Mesenteric fat pad (tissue), 1 donor: ENCODE measurements at regions not wholly inside any gene's neighbourhood (a gene's known extent, or its start where the extent isn't known, plus 50 kb on each side); places are given as distances from the start of the nearest gene placed in this dataset.

Experiments
- DNase-seq: peaks from one replicate; pipeline ENCODE4 v3.0.0-alpha.2; 2020; ENCODE audit warnings: low spot score
- donor health status: DM: yes; HTN: yes; CAD: no.

DNA sequence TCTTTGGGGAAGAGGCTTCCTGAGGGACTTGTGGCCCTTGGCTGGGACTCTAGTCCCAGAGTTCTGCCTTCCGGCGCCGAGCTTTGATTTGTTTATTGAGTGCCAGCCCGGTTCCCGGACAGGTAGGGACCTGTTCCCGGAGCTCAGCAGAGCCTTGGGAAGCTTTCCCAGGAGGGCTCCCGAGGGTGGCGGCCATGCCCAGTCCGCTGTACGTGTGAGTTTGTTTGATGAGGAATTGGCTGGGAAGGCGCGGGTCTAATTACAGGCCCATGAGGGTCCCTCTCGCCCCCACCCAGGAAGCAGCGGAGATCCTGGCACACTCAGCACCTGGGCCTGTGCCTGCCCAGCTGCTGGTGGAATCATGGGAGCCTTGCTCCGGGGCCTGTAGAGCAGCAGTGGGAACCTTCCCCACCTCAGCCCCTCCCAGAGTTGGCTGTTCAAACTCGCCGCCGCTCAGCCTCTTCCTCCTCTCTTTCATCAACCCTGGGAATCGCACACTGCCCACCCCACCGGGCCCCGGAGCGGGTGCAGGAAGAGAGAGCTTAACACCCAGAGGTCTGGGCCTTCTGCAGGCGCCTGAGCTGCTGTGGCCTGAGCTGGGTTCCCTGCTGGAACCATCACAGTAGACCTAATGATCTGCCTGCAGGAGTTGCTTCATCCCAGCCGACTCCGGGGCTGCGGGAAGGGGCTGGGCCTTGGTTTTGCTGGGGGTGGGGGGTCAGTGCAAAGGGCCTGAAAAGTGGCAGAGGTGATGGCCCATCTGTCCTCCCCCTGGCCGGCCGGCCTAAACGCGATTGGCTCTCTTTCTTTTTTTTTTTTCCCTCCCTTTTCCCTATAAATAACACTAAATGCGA is 313.7 kb downstream of the SEC14L1 start:
- DNase-seq: no peak

DNA sequence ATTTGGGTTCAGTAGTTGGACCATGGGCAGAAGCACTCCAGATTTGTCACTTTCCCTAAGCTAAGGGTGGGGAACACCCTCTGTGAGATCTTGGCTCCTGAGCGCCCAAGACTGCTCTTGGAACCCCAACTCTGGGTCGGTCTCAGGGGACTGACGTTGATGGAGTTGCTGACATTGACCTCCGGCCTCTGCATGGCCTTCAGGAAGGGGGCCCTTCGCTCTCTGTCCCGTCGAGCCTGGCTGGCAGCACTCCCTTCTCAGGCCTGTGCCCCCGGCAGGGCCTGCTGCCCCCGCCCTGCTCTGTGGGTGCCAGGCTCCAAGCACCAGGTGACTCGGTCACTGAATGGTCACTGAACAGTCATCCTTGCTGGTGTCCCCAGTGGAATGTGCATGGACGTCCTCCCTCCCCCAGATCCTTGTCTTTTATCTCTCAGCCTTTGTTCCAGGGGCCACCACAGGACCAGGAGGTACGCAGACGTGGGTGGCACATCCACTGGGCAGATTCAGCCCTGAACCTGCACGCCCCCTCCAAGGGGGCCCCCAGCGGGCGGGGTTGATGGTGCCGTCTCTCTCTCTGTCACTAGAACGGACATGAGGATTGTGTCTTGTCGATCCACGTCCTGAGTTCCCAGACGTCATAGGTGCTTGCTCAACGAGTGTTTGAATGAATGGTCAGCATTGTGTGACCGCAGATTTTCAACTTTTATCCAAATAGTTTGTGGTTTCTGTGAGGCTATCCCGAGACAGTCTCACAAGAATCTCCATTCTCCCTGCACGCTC is 314.5 kb downstream of the SEC14L1 start:
- no peak for DNase-seq

DNA sequence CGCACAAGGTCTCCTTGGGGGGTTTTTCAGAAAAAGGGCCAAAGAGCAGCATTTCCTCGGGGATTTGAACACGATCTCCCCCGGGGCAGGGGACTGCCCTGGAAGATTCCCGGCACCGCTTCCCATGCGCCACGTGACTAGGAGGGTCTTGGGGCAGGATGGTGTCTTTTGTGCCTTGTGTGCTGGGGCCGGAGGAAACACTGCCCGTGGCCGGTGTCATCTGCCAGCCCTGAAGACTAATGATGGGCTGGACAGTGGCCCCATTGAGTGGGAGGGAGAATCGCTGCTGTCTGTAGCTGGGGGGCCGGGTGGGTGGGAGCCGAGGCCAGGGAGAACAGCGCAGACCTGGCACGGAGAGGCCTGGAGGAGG is 315.1 kb downstream of the SEC14L1 start:
- no peak for DNase-seq

DNA sequence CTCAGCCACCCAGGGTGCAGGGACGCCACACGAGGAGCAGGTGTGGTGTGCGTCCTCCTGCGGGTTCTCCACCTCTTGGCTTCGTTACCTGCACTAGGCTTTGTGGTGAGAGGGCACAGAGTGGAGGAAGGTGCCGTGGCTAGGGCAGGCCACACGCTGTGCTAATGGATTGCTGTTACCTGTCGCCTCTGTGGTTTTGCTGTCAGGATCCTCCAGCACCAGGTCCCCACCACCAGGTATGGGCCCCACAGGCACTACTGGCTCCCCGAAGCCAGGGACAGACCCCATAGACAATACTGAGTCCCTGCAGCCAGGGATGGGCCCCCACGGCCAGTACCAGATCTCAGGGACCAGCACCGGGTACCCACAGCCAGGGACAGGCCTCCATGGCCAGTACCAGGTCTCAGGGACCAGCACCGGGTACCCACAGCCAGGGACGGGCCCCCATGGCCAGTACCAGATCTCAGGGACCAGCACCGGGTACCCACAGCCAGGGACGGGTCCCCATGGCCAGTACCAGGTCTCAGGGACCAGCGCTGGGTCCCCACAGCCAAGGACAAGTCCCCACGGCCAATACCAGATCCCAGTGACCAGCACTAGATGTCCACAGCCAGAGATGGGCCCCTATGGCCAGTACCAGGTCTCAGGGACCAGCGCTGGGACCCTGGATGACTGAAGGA is 315.6 kb downstream of the SEC14L1 start:
- no peak for DNase-seq

DNA sequence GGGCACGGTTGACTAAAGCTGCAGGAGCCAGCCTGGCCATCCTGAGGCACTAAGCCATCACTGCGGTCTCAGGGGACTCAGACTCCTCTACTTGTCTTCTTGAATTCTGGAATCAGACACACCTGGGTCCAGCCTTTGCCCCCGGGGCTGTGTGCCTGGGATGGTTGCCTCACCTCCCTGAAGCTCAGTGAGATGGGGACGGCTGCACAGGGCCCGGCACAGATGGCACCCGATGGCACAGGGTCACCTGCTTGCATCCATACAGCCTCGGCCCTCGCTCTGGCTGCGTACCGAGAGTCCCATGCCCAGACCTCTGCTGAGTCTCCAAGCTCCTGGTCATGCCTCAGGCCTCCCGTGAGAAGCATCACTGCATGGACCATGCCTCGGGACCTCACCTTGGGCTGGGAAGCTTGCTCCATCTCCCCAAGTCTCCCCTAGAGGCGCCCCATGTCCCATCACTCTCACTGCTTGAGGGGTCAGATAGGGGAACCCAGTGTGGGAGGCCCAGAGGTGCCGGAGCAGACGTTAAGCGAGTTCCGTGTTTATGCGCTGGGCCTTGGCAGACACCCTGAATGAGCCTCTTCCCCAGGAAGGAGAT is 316.3 kb downstream of the SEC14L1 start:
- DNase-seq: no peak

DNA sequence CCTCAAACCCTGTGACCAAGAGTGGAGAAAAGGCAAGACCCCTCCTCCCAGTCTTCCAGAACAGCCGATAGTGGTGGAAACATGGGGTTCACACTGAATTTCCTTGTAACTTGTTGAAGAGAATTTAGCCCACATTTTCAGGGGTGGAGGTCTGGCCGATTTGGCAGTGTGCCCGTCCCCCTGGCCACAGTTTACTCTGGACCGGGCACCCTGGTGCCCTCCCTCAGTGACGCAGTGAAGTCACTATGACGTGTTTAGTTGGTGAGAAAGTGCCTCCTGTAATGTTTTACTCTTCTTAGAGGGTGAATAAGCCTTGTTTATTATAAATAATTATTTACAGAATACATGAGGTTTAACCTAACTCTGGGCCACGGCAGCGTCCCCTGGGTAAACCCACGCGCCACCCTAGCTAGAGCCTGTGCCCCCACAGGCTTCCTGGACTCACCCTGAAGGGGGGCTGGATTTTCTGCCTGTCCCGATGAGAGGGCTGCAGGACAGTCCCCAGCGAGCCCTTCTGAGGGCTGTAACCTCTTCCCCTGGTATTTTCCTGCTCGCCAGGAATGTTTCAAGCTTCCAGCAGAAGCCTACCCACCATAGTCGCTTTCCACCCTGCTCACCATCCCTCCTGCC is 316.9 kb downstream of the SEC14L1 start:
- DNase-seq: no peak

DNA sequence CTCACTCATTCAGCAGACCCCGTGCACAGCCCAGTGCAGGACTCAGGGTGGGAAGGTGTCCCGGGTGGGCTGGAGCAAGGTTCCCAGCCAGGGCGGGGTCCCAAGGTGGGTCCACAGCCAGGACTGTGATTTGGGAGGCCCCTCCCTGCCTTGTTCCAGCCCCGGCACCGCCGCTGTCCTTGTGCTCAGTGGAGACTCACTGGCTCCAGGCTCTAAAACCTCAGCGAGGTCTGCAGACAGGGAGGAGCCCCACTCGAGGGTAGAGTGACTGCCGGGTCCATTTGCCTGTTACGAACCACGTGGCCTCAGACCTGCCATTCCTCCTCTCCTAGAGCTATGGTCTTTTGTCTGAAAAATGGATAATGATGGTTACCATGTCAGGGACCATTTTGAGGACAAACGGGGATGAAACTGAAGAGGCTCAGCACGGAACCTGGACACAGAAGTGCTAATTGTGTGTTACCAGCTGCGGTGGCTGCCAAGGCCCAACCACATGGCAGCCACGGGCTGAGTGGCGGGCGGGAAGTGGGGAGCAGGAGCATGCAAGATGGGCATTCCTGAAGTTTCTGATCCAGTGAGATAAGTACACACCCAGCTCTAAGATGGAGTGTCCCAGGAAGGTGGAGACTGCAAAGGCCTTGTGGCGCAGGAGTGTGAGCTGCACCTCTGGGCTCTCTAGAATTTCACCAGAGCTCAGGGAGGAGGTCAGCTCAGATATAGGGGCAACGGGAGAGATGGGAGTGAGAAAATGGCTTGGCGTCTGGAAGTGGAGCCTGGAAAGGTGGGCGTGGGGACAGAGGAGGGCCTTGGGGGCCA is 317.6 kb downstream of the SEC14L1 start:
- no peak for DNase-seq

DNA sequence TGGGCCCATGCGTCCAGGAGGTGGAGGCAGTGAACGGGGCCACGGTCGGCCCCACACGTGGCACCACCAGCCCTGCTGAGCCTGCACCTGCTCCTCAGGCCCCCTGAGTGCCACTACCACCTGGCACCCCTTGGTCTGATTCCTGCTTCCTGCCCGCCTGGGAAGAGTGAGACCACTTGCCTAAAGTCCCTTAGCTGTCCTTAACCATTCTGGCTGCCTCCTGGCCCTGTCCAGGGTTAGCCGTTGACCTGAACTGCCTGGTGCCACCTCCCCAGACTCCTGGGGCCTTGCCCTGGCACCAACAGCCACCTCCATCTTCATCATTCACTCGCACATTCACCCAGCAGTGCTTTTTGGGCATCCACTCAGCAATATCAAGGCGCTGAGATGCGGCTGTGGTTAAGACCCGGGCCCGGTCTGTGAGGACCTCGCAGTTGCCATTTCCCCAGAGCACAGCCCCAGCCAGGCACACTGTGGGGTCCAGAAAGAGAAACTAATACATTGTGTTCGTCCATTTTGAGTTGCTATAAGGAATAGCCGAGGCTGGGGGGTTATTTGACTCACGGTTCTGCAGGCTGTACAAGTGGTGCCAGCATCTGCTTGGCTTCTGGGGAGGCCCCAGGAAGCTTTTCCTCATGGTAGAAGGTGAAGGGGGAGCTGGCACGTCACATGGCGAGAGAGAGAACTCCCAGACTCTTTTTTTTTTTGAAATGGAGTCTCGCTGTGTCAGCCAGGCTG is 318.4 kb downstream of the SEC14L1 start:
- no peak for DNase-seq

DNA sequence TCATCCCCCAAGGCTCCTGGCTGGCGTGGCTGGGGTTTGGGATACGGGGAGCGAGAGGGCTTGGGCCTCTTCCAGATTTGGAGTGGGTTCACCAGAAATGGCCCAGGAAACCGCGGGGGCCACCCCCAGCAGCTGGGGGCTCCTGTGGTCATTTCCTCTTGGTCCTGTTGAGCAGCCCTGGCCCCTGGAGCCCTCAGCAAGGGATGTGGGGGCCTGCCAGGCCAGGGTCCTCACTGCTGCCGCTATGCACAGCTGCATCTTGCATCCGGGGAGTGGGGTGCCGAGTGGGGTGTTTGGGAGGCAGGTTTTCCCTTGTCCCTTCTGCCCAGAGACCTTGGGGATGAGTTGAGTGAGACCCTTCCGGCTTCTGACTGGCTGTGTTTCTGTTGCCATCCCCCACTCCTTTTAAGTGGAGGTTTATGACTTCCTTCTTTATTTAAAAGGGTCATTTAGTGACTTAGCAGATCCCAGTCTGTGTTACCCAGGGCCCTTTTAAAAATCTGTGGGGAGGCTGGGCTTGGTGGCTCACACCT is 319.8 kb downstream of the SEC14L1 start:
- DNase-seq: no peak

DNA sequence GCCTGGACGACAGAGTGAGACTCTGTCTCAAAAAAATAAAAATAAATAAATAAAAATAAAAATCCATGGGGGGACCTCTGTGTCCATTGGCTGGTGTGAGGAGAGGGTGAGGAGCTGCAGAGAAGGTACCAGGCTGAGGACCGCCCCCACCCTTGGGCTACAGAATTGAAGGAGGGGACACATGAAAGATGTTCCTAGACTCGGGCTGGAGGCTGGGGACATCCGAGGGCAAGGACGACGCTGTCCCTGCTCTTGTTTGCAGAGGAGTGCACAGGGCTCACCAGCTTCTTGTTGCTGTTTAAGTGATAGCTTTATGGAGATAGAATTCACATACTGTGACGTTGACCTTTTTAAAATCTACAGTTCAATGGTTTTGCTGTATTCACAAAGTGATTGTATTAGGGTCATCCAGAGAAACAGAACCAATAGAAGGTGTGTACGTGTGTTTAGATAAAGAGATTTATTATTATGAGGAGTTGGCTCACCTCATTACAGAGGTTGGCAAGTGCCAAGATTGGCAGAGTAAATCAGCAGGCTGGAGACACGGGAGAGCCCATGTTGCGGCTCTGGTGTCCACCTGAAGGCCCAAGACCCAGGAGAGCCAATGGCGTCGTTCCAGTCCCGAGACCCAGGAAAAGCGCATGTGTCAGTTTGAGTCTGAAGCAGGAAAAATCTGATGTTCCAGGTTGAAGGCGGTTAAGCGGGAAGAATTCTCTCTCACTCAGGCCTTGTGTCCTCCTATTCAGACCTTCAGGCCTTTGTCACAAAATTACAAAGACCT is 320.7 kb downstream of the SEC14L1 start:
- DNase-seq: no peak

DNA sequence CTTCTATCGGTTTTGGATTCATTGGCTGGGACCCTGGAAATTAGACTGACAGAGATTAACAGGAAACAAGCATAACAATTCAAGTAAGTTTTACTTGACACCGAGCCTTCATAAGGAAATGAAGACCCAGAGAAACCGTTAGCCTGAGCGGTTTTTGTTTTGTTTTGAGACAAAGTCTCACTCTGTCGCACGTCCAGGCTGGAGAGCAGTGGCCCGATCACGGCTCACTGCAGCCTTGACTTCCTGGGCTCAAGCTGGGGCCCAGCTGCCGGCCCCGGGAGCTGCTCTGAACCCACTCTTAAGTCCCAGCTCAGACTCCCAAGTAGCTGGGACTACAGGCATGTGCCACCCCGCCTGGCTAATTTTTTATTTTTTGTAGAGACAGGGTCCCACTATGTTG is 321.3 kb downstream of the SEC14L1 start:
- no peak for DNase-seq

DNA sequence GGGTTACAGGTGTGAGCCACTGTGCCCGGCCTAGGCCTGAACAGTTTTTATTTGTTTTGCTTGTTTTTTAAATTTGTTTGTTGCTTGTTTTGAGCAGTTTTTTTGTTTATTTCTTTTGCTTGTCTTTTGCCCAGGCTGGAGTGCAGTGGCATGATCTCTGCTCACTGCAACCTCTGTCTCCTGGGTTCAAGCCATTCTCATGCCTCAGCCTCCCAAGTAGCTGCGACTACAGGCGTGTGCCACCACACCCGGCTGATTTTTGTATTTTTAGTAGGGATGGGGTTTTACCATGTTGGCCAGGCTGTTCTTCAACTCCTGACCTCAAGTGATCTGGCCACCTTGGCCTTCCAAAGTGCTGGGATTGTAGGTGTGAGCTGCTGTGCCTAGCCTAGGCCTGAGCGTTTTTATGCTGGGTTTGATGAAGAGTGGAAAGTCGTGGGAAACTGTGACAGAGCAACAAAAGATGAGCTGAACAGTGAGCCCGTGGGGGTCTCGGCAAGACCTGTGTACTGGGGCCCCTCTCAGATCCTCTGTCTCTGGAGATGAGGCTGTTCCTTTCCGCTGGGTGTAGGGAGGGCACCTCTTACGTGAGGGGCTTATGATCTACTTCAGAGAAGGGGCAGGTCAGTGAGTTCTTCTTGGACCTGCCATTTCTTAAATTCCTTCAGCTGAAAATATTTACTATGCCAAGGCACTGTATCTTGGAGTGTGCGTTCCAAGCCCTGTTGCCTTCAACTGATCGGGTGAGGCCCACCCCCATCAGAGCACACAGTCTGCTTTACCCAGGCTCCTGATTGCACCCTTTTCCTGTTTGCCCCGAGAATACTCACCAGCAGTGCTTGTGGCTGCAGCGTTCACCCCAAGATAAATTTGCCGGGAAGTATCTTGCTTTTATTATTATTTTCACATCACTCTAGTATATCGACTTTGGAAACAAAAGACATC is 322.1 kb downstream of the SEC14L1 start:
- DNase-seq: no peak

DNA sequence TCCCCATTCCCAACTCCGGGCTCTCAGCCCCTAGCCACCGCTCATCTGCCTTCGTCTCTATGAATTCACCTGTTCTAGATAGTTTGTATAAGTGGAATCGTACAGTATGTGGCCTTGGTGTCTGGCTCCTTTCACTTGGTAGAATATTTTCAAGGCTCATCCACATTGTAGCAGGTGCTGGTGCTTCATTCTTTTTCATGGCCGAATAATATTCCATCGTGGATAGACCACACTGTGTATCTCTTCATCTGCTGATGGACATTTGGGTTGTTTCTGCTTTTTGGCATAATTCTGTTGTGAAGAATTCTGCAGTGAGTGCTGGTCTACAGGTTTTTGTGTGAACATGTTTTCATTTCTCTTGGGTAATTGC is 324.2 kb downstream of the SEC14L1 start:
- DNase-seq: no peak

DNA sequence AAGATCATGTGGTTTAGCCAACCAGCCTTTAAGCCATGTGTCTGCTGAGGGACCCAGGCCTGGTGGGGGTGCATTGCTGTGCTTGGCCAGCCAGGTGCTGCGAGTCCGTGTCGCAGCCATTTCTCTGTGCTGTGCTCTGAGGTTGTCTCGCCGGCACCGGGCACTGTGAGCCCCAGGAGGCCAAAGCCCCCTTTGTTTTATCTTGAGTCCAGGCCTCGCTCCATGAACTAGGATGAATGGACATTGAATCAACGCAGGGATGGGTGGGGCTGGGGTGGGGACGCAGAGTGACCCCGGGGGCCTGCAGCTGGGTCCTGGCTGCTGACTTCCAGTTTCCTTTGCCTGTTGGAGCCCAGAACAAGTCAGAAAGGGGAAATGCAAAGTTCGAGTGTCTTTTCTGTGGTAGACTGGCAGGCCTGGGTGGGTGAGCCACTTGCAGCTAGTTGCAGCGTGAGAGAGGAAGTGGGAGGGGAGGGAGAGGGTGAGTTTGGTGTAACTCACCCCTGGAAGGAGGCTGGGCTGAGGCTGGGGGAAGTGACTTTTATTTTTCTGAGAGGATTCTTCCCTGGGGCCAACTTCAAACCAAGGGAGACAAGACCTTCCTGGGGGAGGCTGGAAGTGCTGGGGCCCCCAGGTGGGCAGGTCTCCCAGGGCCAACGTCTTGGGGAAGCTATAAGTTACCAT is 324.7 kb downstream of the SEC14L1 start:
- no peak for DNase-seq

DNA sequence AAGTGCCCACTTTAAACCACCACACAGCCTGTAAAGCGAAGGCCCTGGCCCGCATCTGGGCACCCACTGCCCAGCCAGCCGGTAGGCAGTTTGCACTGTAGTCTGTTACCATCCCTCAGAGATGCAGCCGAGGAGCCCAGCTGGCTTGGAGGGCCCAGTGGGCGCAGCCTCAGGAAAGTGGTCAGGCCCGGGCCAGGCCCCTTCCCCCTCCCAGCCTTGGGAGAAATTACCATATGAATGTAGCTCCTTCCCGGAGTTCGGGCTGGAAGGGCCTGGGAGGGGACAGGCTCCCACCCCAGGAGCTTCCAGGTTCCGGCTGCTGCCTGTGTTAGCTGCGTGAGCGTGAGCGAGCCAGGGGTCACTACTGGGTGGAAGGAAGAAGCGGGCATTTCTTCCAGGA is 325.4 kb downstream of the SEC14L1 start:
- no peak for DNase-seq

DNA sequence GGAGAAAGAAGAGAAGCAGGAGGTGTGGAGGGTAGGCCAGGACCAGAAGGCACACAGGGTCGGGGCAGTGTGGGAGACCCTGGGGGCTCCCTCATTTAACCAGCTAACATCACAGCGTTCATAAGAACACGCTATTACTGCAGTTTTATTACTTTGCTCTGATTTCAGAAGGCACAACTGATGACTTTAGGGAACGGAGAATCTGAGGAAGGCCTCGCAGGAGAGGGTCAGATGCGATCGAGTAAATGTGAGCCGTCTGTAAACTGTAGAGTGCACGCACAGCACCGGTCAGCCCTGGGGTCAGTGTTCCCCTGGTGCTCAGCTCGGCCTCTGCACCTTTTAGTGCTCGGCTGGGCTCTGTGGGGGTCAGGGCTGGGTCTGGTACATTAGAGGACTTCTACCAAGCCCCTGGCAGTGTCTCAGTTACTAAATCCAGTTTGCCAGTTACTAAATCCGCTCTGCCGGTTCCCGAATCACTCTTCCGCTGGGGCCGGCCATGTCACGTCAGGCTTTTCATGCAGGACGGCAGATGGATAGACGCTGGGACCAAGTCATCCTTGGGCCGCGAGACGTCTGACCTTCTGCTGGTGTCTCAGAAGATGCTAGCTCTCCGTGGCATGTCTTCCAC is 325.9 kb downstream of the SEC14L1 start:
- DNase-seq: no peak
